Activated T-cell treated with anti-CD3 and anti-CD28 coated beads for 4 hours (primary cell): ENCODE measurements at regions not wholly inside any gene's neighbourhood (a gene's known extent, or its start where the extent isn't known, plus 50 kb on each side); places are given as distances from the start of the nearest gene placed in this dataset.
"Not testable (repeated sequence)": the region's sequence is repeated elsewhere in the genome, so short reads cannot be mapped to it uniquely, and the experiment has no call there.

Experiments used
- DNase-seq: peaks from one replicate; pipeline ENCODE4 v3.0.0-alpha.2; 2020

DNA sequence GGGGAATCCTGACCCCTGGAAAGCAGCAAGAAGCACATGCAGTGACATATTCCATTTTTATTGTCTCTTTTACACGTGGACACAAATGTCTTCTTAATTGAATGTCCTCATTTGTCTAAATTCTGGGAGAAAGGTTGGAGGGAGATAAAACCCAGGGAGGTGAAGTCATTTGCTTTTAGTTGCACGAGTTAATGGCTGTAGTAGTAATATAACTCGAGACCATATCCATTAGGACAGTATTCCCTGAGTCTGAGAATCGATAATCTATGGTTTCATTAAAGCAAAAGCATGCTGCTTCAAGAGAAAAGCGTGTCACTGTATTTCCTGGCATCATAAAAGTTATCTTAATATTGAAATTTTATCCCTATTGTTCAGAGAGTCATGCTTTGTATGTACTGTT, 216.0 kb upstream of the PELI2 start:
- DNase-seq: no peak

DNA sequence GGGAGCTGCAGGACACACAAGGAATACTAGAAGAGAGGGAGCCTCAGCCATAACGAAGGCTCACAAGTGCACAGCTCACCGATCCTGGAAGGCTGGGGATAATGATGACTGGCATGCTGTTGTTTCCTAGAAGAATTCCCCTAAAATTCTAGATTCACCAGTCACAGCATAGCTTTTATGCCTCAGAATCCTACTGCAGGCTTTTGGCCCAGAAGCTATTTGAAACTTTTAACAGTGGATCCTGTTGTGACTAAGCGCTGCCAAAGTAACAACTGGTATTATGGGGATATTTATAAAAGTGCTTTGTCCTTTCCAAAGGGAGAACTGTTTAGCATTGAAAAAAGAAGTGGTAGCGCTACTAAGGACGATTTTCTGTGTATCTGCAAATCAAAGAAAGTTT, 214.1 kb upstream of the PELI2 start:
- no peak for DNase-seq

DNA sequence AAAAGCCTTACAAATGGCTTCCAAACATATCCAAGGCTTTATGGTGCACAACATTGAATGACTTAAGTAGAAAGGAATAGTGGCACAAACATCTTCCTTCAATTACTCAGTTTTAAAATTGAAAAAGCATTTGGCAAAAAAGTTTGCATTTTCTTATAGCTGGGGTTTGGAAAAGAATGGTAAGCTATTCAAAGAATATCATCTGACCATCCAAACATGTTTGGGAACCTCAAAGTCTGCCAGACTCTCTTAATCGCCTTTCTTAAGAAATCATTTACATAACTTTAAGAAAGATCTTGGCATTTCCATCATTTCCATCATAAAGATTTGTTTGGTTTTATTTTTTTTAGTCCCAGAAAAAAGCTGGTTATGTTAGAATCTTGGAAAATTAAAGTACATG, 210.1 kb upstream of the PELI2 start:
- no peak for DNase-seq

GRCh38 chr14:55909879-55910278, 208.3 kb upstream of the PELI2 start:
- DNase-seq: no peak

DNA sequence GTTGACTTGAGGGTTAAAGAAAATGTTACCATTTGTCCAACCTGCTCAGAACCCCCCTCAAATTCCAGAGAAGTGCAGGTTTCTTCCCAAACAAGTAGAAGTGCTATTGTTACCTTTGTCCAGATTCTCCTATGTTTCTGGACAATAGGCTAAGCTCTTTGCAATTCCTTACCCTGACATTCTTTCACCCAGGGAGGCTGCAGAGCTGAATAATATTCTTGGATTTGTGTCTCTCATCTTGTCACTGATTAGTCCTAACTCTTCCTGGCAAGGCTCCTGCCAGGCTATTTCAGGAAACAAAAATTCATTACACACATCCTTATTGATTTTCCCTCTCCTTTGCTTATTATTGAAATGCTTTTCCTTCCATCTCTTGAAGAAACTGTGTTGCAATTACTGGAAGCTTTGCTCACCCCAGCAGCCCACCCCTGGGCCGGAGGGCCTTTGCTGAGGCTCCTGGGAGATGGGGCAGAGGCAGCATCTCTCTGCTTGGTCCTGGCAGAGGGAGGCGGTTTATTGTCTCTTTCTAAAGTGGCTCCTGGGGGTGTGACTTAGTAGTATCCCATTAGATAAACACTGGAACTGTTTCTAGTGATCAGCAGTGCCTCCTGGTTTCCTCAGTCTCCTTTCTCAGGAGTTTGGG, 207.5 kb upstream of the PELI2 start:
- DNase-seq: no peak

DNA sequence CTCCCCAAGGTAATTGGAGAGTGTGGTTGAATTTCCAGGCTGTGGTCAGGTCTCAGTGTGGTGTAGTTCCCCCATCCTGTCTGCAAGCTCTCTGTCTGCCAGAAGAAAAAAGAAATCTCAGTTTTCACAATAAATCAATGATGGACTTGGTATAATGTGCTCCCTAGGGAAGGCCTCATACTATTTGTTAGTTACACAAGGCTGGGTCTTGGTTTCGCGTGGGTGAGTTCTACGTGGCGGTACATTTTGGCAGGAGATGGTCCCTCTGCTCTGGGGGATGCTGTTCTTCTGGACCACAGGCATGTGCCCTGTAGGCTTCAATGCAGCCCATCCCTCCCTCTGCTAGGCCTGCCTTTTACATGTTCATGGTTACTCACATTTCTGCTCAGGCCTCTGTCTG, 206.4 kb upstream of the PELI2 start:
- DNase-seq: no peak

DNA sequence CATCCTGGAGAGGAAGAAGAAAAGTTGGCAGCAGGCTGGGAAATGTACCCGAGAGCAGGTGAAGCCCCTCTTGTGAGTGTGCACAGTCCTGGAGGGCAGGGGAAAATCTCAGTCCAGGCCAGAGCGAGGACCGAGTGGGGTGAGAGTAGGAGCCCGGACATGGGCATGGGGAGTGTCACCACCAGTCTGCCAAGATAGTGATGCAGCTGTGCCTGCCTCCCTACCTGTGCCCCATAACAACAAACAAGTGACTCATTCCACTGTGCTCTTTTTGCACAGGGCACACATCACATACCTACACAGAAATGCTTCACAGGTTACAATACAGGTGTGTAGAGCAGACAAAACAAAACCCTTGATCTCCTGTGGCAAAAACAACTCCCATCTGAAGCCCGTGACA, 205.9 kb upstream of the PELI2 start:
- DNase-seq: no peak

DNA sequence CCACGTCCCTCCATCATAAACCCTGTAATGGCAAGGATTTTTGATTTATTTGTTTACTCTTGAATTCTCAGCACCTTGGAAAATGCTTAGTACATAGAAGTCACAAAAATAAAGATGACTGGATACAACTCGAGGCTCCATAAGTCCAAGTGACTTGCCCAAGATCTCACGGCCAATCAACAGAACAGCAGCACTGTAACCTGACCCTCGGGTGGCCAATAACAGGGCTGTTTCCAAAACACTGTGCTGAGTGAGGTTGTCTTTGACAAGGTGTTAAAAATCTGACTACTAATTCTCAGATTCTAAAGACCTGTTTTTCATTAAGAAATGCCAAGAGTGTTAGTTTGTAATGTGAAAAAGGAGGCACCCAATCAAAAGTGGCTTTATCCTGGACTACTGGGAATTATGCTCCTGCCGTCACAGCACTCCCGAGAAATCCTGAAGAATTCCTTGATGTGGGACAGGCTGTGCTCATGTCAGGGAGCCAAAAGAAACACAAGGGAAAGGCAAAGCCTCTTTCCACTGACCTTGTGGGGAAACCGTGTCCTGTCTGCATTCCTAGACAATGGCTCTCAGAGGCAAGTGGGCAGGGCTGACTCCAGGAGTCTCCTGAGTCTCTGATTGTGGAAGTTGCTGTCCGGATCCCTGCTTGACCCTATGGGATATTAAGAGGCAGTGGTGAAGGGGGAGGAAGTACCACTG, 204.7 kb upstream of the PELI2 start:
- no peak for DNase-seq

DNA sequence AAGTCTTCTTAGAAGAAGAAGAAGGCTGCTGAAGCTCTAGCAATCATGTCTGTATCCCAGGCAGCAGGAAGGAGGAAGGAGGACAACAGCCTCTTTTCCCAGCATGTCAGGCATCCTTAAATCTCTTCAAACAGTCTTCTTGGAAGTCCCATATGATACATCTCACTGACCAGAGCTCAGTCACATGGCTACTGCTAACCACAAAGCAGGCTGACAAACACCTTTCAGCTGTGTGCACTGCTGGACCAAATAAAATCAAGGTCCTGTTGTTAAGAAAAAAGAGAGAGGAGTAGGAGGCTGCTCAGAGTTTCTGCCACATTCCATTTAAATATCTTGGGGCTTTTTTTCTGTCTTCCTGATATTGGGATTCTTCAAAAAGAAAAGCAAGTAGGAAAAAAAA, 203.4 kb upstream of the PELI2 start:
- DNase-seq: no peak

- no peak for DNase-seq
These were observed 202.8 kb upstream of the PELI2 start for GRCh38 chr14:55915456-55915855.

GRCh38 chr14:55919800-55920199, 198.4 kb upstream of the PELI2 start:
- not testable (repeated sequence) for DNase-seq

GRCh38 chr14:55921511-55921910, 196.7 kb upstream of the PELI2 start:
- no peak for DNase-seq

DNA sequence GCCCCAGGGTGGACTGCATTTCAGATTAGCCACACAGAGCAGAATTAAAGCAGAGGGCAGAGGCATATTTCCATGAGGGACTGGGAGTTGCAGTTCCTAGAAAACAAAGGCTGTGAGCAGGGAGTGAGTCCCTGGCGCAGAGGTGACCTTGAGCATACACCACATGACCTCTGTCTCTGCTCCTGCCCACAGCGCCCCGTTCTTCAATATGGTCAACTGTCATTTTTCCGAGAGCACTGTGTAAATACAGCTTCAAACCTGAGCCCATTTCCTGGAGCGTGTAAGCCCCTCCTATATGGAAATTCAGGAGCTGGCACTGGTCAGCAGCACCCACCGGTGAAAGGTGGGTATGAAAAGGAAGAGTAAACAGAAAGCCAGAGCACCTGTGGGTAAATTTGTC, 192.2 kb upstream of the PELI2 start:
- no peak for DNase-seq

- DNase-seq: no peak
These were observed 191.2 kb upstream of the PELI2 start for GRCh38 chr14:55927028-55927427.

GRCh38 chr14:55928276-55928675, 189.9 kb upstream of the PELI2 start:
- no peak for DNase-seq

- no peak for DNase-seq
These were observed 189.1 kb upstream of the PELI2 start for GRCh38 chr14:55929136-55929535.

DNA sequence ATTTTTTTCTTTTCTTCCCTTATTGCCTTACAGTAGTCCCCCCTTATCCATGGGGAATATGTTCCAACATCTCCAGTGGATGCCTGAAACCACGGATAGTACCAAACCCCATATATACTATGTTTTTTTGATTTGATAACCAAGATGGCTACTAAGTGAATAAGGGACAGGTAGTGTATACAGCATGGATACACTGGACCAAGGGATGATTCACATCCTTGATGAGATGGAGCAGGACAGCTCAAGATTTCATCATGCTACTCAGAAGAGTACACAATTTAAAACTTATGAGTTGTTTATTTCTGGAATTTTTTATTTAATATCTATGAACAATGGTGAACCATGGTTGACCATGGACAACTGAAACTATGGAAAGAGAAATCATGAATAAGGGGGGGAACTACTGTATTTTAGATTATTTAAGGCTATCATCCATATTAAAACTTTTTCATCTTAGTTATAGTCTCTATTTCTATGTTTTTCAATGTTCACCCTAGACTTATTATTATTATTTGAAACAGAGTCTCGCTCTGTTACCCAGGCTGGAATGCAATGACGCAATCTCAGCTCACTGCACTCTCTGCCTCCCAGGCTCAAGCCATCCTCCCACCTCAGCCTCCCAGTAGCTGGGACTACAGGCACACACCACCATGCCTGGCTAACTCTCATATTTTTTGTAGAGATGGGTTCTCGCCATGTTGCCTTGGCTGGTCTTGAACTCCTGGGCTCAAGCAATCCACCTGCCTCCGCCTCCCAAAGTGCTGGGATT, 188.0 kb upstream of the PELI2 start:
- DNase-seq: no peak

- no peak for DNase-seq
These were observed 181.5 kb upstream of the PELI2 start for GRCh38 chr14:55936691-55937090.

DNA sequence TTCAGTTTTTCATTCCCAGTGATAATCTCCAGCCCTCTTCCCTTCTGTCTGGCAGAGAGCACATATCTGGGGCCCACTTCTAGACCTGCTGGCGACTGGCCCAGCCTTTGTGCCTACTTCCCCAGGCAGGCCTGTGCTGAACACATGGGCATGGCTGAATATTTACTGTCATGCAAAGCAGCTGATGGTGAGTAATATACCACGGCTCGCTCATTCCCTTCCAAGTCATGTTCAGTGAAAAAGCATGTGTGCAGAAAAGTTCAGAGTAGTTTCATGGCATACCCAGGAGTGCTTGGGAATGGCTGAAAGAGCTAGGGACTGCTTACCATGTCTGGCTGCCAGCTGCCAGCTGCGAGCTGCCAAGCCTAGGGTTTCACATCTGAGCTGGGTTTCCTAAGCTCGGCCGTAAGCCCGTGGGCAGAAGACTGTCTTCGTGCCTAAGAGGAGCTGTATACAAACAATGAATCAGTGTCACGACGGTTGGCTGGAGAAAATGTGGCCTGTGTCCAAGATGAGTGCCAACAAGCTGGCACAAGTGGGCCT, 179.9 kb upstream of the PELI2 start:
- no peak for DNase-seq

- no peak for DNase-seq
These were observed 176.0 kb upstream of the PELI2 start for GRCh38 chr14:55942076-55942654.

DNA sequence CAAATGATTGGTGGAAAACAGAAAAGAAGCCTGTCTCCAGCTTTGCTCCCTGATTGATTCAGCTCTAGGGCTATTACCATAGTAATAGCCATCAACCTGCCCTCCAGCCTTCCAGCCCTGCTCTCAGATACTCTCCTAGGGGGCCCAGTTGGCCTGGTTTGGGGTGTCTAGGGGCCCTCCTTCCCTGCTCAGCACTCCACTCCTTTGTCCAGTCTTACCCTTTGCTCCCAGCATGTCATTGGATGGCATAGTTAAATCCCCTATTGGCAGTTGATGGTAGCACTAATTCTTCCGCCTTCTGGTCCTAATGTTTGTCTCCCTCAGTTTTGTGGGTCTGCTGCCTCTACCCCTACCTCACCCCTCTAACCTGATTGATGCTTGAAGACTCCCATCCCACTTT, 175.4 kb upstream of the PELI2 start:
- no peak for DNase-seq

DNA sequence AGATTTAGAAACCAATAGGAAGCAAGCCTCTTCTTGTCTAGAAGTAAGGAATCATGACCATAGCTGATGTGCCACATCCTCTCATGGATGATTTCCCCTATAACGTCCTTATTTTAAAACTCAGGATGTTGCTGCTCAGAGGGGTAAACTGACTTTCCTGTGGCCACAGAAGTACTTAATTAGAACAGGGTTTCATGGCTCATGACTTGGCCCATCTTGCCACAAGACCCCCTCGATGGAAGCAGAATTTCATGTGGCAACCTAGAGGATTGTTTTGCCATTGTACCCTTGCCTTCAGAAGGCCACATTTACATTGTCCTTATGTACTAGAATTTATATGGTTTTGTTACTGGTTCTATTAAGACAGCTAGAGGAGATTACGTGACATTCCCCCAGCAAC, 173.5 kb upstream of the PELI2 start:
- DNase-seq: no peak

- DNase-seq: no peak
These were observed 172.0 kb upstream of the PELI2 start for GRCh38 chr14:55946231-55946630.

DNA sequence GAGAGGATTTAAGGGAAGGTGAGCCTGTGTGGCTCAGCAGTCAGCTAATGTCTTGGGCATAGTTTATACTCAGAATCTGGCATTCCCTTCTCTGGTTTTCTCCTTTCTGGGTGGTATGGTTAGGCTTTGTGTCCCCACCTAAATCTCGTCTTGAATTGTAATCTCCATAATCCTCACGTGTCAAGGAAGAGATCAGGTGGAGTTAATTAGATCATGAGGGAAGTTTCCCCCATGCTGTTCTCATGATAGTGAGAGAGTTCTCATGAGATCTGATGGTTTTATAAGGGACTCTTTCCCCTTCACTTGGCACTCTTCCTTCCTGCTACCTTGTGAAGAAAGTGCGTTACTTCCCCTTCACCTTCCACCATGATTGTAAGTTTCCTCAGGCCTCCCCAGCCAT, 169.8 kb upstream of the PELI2 start:
- no peak for DNase-seq
